GM12865 (cell line): ENCODE measurements at regions not wholly inside any gene's neighbourhood (a gene's known extent, or its start where the extent isn't known, plus 50 kb on each side); places are given as distances from the start of the nearest gene placed in this dataset.
"Not testable (repeated sequence)": the region's sequence is repeated elsewhere in the genome, so short reads cannot be mapped to it uniquely, and the experiment has no call there.

Experiments
- DNase-seq: peaks from one replicate; pipeline ENCODE4 v3.0.0; 2010; ENCODE audit warnings: low read depth
- H3K4me3 ChIP-seq: 2 replicates; pipeline ENCODE4 v1.5.1; 2011; ENCODE audit warnings: mild to moderate bottlenecking, low read depth, low read length, control low read depth
- TF ChIP-seq, protein P1 (sequence below): IDR thresholded peaks from 2 replicates; pipeline ENCODE4 v1.5.1; 2011; ENCODE audit warnings: low read length, control low read depth, low read depth, inconsistent platforms; ENCODE audit not compliant: insufficient read depth; ENCODE audit errors: missing control alignments

DNA sequence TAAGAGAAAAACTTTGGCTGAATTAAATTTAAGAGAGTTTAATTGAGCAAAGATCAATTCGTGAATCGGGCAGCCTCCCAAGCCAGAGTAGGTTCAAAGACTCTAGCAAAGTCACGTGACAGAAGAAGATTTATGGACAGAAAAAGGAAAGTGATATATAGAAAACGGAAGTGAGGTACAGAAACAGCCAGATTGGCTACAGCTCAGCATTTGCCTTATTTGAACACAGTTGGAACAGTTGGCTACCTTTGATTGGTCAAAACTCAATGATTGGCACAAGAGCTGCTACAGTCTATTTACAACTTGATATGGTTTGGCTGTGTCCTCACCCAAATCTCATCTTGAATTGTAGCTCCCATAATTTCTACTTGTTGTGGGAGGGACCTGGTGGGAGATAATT is 102.6 kb downstream of the PLG start:
- TF ChIP-seq, protein P1, sequence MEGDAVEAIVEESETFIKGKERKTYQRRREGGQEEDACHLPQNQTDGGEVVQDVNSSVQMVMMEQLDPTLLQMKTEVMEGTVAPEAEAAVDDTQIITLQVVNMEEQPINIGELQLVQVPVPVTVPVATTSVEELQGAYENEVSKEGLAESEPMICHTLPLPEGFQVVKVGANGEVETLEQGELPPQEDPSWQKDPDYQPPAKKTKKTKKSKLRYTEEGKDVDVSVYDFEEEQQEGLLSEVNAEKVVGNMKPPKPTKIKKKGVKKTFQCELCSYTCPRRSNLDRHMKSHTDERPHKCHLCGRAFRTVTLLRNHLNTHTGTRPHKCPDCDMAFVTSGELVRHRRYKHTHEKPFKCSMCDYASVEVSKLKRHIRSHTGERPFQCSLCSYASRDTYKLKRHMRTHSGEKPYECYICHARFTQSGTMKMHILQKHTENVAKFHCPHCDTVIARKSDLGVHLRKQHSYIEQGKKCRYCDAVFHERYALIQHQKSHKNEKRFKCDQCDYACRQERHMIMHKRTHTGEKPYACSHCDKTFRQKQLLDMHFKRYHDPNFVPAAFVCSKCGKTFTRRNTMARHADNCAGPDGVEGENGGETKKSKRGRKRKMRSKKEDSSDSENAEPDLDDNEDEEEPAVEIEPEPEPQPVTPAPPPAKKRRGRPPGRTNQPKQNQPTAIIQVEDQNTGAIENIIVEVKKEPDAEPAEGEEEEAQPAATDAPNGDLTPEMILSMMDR: no peak
- H3K4me3 ChIP-seq: no peak overlapping the region
- DNase-seq: no peak

DNA sequence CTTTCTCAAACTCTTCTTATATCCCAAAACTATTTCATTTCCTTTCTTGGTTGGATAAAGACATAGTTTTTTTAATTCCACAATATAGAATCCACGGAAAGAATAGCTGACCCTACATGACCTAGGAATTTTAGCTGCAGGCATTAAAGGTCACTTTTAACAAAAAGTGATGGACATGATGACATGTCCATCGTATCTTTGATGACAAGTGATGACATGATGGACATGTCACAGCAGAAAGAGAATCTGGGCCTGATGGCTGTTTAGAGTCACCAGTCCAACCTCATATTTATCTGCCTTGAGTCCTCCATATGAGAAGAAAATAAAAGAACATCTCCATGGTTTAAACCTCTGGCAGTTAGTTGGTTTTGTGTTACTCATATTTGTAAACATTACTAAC is 106.2 kb downstream of the PLG start:
- TF ChIP-seq, protein P1: no peak
- DNase-seq: no peak
- no peak overlapping the region for H3K4me3 ChIP-seq

DNA sequence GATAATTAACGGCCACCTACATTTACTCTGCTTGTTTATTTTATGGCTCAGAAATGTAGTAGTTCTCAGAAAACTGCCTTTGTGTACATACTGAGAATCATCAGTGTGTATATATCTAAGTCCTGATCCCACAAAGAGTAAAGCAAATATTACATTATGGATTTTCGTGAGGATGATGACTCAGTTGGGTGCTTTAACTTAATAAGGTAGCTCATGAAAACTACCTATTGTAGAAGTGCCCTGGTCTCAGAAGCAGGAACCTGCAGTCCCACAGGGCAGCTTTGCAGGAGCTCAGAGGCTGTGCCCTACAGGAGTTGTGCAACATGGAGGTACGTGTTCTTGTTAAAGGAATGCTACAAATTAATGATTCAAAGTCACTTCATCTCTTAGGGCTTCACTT is 108.2 kb downstream of the PLG start:
- H3K4me3 ChIP-seq: no peak overlapping the region
- TF ChIP-seq, protein P1: no peak
- DNase-seq: no peak

DNA sequence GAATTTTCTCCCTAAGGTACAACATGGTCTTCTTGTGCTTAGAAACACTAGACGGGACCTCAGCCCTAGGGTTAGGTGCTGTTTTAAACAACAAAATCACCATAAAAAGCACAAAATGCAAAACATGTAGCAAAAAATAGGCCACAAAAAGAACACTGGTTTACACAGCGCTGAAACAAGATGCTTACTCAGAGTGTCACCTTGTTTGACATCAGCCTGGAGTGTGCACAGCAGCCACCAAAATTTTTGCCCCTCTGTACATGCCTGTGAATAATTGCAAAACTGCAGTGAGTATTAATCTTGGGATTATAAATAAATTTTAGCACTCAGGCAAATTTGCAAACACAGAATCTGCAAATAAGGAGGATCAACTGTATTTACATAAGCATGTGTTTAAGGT is 110.1 kb downstream of the PLG start:
- no peak overlapping the region for H3K4me3 ChIP-seq
- no peak for DNase-seq
- TF ChIP-seq, protein P1: no peak

DNA sequence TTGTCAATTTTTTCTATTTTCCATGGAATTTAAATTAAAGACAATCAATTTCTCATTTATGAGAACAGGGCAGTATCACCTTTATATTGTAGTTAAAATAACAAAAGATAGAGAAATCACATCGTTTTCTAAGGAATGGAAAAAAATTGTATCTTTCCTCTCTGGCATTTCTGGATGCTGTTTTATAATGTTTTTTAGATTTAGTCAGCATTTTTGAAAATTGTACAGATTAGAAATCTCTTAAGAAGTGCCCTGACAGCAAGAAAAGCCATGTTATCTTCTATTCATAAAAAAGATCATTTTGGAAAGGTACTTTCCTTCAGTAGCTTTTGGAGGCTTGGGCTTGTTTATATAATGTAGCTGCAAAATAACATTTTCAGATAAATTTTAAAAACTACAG is 116.9 kb downstream of the PLG start:
- TF ChIP-seq, protein P1: no peak
- H3K4me3 ChIP-seq: no peak overlapping the region
- DNase-seq: no peak

DNA sequence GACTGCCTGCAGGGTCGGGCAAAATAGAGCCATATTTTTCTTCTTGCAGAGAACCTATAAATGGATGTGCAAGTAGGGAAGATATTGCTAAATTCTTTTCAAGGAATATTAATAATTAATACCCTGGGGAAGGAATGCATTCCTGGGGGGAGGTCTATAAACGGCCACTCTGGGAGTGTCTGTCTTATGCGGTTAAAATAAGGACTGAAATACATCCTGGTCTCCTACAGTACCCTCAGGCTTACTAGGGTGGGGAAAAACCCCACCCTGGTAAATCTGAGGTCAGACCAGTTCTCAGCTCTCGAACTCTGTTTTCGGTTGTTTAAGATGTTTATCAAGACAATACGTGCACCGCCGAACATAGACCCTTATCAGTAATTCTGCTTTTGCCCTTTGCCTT is 118.6 kb downstream of the PLG start:
- H3K4me3 ChIP-seq, DNase-seq: not testable (repeated sequence)

DNA sequence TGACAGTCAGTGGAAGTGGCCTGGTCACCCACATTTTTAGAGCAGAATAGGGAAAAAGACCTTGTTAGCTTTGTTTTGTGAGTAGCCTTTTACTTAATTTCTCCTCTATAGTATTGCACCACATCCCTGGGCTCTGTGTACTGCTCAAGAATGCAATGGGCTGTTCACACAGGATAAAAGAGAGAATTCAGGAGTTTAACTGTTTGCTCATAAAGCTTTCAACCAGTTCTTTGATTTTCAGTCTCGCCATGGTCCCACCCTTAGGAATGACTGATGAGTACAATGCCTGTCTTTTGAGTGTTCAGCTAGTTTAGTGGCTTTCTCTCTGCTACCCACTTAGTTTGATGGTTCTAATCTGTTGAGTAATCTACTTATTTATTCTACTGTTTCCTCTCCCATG is 129.7 kb downstream of the PLG start:
- no peak for DNase-seq
- no peak overlapping the region for H3K4me3 ChIP-seq
- TF ChIP-seq, protein P1: no peak

DNA sequence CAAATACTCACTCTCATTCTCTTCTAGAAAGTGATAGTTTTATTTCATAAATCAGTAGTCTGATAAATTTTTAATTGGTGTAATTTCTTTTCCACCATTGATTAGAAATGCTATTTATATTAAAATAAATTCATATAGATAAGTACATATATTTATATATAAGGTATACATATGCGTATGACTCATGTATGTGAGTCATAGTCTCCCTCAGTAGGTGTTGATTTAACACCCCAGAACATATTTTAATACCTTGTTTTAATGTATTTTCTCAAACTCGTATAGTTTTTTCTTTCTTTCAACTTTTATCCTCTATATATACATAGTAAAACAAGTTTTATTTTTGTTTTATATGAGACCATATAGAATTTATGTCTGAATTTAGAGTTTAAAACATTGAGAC is 130.4 kb downstream of the PLG start:
- H3K4me3 ChIP-seq: no peak overlapping the region
- no peak for DNase-seq
- TF ChIP-seq, protein P1: no peak
